Mesendoderm (in vitro differentiated cells): ENCODE measurements at regions not wholly inside any gene's neighbourhood (a gene's known extent, or its start where the extent isn't known, plus 50 kb on each side); places are given as distances from the start of the nearest gene placed in this dataset.

Experiments
- DNase-seq: peaks from one replicate; pipeline ENCODE4 v3.0.0; 2013
- H2AK5ac ChIP-seq: 2 replicates; pipeline ENCODE4 v1.6.1; 2013; ENCODE audit warnings: low read length, inconsistent platforms
- H2BK120ac ChIP-seq: 2 replicates; pipeline ENCODE4 v1.6.1; 2013; ENCODE audit warnings: low read depth, mild to moderate bottlenecking, low read length, moderate library complexity, mixed read lengths
- H2BK15ac ChIP-seq: replicated peaks from 2 replicates; pipeline ENCODE4 v1.6.1; 2013; ENCODE audit warnings: low read depth, mild to moderate bottlenecking, moderate library complexity
- H2BK5ac ChIP-seq: 2 replicates; pipeline ENCODE4 v1.6.1; 2013; ENCODE audit warnings: low read length, inconsistent platforms
- H3K18ac ChIP-seq: 2 replicates; pipeline ENCODE4 v1.6.1; 2013; ENCODE audit warnings: mild to moderate bottlenecking, low read length, mixed read lengths
- H3K23ac ChIP-seq: one replicate; pipeline ENCODE4 v1.6.1; 2013; ENCODE audit warnings: low read length
- H3K27ac ChIP-seq: 2 replicates; pipeline ENCODE4 v1.5.1; 2013; ENCODE audit warnings: low read depth, mild to moderate bottlenecking, inconsistent platforms, low read length, moderate library complexity
- H3K27me3 ChIP-seq: 2 replicates; pipeline ENCODE4 v1.6.1; 2013; ENCODE audit warnings: low read length, control low read depth, mild to moderate bottlenecking, inconsistent platforms; ENCODE audit not compliant: insufficient read depth, poor library complexity
- H3K36me3 ChIP-seq: 2 replicates; pipeline ENCODE4 v1.6.1; 2013; ENCODE audit warnings: low read length, inconsistent platforms; ENCODE audit not compliant: control insufficient read depth, insufficient read depth
- H3K4ac ChIP-seq: one replicate; pipeline ENCODE4 v1.6.1; 2013; ENCODE audit warnings: low read depth, mild to moderate bottlenecking, low read length, moderate library complexity
- H3K4me1 ChIP-seq: 2 replicates; pipeline ENCODE4 v1.6.1; 2013; ENCODE audit warnings: low read depth, low read length, inconsistent platforms; ENCODE audit not compliant: control insufficient read depth
- H3K4me2 ChIP-seq: 2 replicates; pipeline ENCODE4 v1.6.1; 2013; ENCODE audit warnings: low read length
- H3K4me3 ChIP-seq: 2 replicates; pipeline ENCODE4 v1.5.1; 2013; ENCODE audit warnings: mild to moderate bottlenecking, low read length
- H3K56ac ChIP-seq: one replicate; pipeline ENCODE4 v1.6.1; 2013; ENCODE audit warnings: low read length
- H3K79me1 ChIP-seq: 2 replicates; pipeline ENCODE4 v1.6.1; 2013; ENCODE audit warnings: low read length, inconsistent platforms
- H3K79me2 ChIP-seq: 2 replicates; pipeline ENCODE4 v1.6.1; 2013; ENCODE audit warnings: mild to moderate bottlenecking, low read length; ENCODE audit not compliant: control insufficient read depth, insufficient read depth
- H3K9ac ChIP-seq: 2 replicates; pipeline ENCODE4 v1.6.1; 2013; ENCODE audit warnings: low read length, inconsistent platforms
- H4K5ac ChIP-seq: one replicate; pipeline ENCODE4 v1.6.1; 2013; ENCODE audit warnings: low read length
- H4K8ac ChIP-seq: one replicate; pipeline ENCODE4 v1.6.1; 2013; ENCODE audit warnings: low read depth, mild to moderate bottlenecking, control low read depth, low read length, moderate library complexity
- WGBS: extraction: QIAGEN DNeasy Blood & Tissue Kit; methylation state at CpG from one replicate; pipeline ENCODE4 v1.1.7; 2013; ENCODE audit warnings: low lambda C conversion rate, missing lambda C conversion rate; ENCODE audit not compliant: insufficient coverage; ENCODE audit errors: extremely low coverage; 5-methylcytosine and 5-hydroxymethylcytosine counted together

- no peak overlapping the region for H3K4me3 ChIP-seq
- no peak overlapping the region for H2AK5ac ChIP-seq
- H3K27ac ChIP-seq, result no peak overlapping the region
- H3K4ac ChIP-seq, result no peak overlapping the region
- H3K18ac ChIP-seq, result no peak overlapping the region
- no peak overlapping the region for H3K56ac ChIP-seq
- H2BK15ac ChIP-seq, result no peak overlapping the region
- no peaks in the 10 kb centered on the region for H3K36me3 ChIP-seq
- no peak overlapping the region for H4K5ac ChIP-seq
- H2BK5ac ChIP-seq, result no peak overlapping the region
- no peaks in the 10 kb centered on the region for H3K27me3 ChIP-seq
- H3K79me2 ChIP-seq, result no peaks in the 10 kb centered on the region
- H2BK120ac ChIP-seq, result no peak overlapping the region
- no peaks in the 10 kb centered on the region for H3K4me1 ChIP-seq
- no peak overlapping the region for H4K8ac ChIP-seq
- H3K4me2 ChIP-seq, result no peak overlapping the region
- DNase-seq, result no peak
- no peak overlapping the region for H3K9ac ChIP-seq
- WGBS, result no CpG with 5 or more reads among the region's 5 CpGs
- H3K79me1 ChIP-seq, result no peaks in the 10 kb centered on the region
- H3K23ac ChIP-seq, result no peak overlapping the region
Observed at GRCh38 chr6:164135511-164136132, 721.1 kb downstream of the QKI start.

- Histone ChIP-seq H3K79me1 (no peaks in the 10 kb centered on the region), H4K5ac (no peak overlapping the region), H3K4me2 (no peak overlapping the region), H3K18ac (no peak overlapping the region), H3K27me3 (no peaks in the 10 kb centered on the region), H4K8ac (no peak overlapping the region), H2BK5ac (no peak overlapping the region), H3K4ac (no peak overlapping the region), H2BK15ac (no peak overlapping the region), H2AK5ac (no peak overlapping the region), H3K23ac (no peak overlapping the region), H3K4me3 (no peak overlapping the region), H3K79me2 (no peaks in the 10 kb centered on the region), H3K36me3 (no peaks in the 10 kb centered on the region), H3K4me1 (no peaks in the 10 kb centered on the region), H3K27ac (no peak overlapping the region), H2BK120ac (no peak overlapping the region), H3K9ac (no peak overlapping the region), H3K56ac (no peak overlapping the region)
- DNase-seq, result no peak
- no CpG with 5 or more reads among the region's 2 CpGs for WGBS
Observed at GRCh38 chr6:164133095-164133494, 718.6 kb downstream of the QKI start.

- no peak overlapping the region for H3K4ac ChIP-seq
- no peaks in the 10 kb centered on the region for H3K27me3 ChIP-seq
- H4K5ac ChIP-seq, result no peak overlapping the region
- H3K23ac ChIP-seq, result no peak overlapping the region
- H2BK120ac ChIP-seq, result no peak overlapping the region
- H3K4me1 ChIP-seq, result no peaks in the 10 kb centered on the region
- H3K4me3 ChIP-seq, result no peak overlapping the region
- no CpG with 5 or more reads among the region's 2 CpGs for WGBS
- no peaks in the 10 kb centered on the region for H3K79me1 ChIP-seq
- no peak overlapping the region for H3K56ac ChIP-seq
- DNase-seq, result no peak
- H4K8ac ChIP-seq, result no peak overlapping the region
- H2AK5ac ChIP-seq, result no peak overlapping the region
- H3K9ac ChIP-seq, result no peak overlapping the region
- no peaks in the 10 kb centered on the region for H3K36me3 ChIP-seq
- H2BK15ac ChIP-seq, result no peak overlapping the region
- no peaks in the 10 kb centered on the region for H3K79me2 ChIP-seq
- H2BK5ac ChIP-seq, result no peak overlapping the region
- H3K4me2 ChIP-seq, result no peak overlapping the region
- H3K27ac ChIP-seq, result no peak overlapping the region
- no peak overlapping the region for H3K18ac ChIP-seq
Observed at GRCh38 chr6:164130585-164130984, 716.1 kb downstream of the QKI start.

GRCh38 chr6:164130151-164130550 is 715.6 kb downstream of the QKI start:
- Histone ChIP-seq H3K79me2 (no peaks in the 10 kb centered on the region), H2AK5ac (no peak overlapping the region)

GRCh38 chr6:164129218-164129617 is 714.7 kb downstream of the QKI start:
- no peak for DNase-seq
- Histone ChIP-seq H2AK5ac (no peak overlapping the region), H3K23ac (no peak overlapping the region), H3K4me2 (no peak overlapping the region), H3K27me3 (no peaks in the 10 kb centered on the region), H3K27ac (no peak overlapping the region), H3K79me2 (no peaks in the 10 kb centered on the region), H2BK15ac (no peak overlapping the region), H3K4ac (no peak overlapping the region), H3K4me1 (no peaks in the 10 kb centered on the region), H3K4me3 (no peak overlapping the region), H2BK120ac (no peak overlapping the region), H3K18ac (no peak overlapping the region), H3K9ac (no peak overlapping the region), H2BK5ac (no peak overlapping the region), H3K36me3 (no peaks in the 10 kb centered on the region), H4K8ac (no peak overlapping the region), H3K56ac (no peak overlapping the region), H3K79me1 (no peaks in the 10 kb centered on the region), H4K5ac (no peak overlapping the region)
- no CpG with 5 or more reads among the region's 5 CpGs for WGBS

More at GRCh38 chr6:164130151-164130550, 715.6 kb downstream of the QKI start:
- no peaks in the 10 kb centered on the region for H3K79me1 ChIP-seq
- no peaks in the 10 kb centered on the region for H3K4me1 ChIP-seq
- H3K18ac ChIP-seq, result no peak overlapping the region
- H3K4me3 ChIP-seq, result no peak overlapping the region
- no peak overlapping the region for H2BK15ac ChIP-seq
- no peak overlapping the region for H3K23ac ChIP-seq
- H3K4me2 ChIP-seq, result no peak overlapping the region
- H3K4ac ChIP-seq, result no peak overlapping the region
- H3K56ac ChIP-seq, result no peak overlapping the region
- no peaks in the 10 kb centered on the region for H3K36me3 ChIP-seq
- no peak overlapping the region for H3K9ac ChIP-seq
- no peak overlapping the region for H2BK5ac ChIP-seq
- H2BK120ac ChIP-seq, result no peak overlapping the region
- H3K27me3 ChIP-seq, result no peaks in the 10 kb centered on the region
- H3K27ac ChIP-seq, result no peak overlapping the region
- no peak for DNase-seq
- H4K5ac ChIP-seq, result no peak overlapping the region
- WGBS, result no CpG with 5 or more reads among the region's 2 CpGs
- no peak overlapping the region for H4K8ac ChIP-seq

- no peak for DNase-seq
Observed at GRCh38 chr6:164128101-164128500, 713.6 kb downstream of the QKI start.

More at GRCh38 chr6:164128101-164128500, 713.6 kb downstream of the QKI start:
- Histone ChIP-seq H3K27me3 (no peaks in the 10 kb centered on the region), H4K8ac (no peak overlapping the region), H3K4me1 (no peaks in the 10 kb centered on the region), H3K36me3 (no peaks in the 10 kb centered on the region), H3K56ac (no peak overlapping the region), H3K79me1 (no peaks in the 10 kb centered on the region), H3K79me2 (no peaks in the 10 kb centered on the region), H3K4me3 (no peak overlapping the region), H3K18ac (no peak overlapping the region), H3K9ac (no peak overlapping the region), H2BK15ac (no peak overlapping the region), H4K5ac (no peak overlapping the region), H3K4me2 (no peak overlapping the region), H2BK120ac (no peak overlapping the region), H2AK5ac (no peak overlapping the region), H3K4ac (no peak overlapping the region), H2BK5ac (no peak overlapping the region), H3K27ac (no peak overlapping the region), H3K23ac (no peak overlapping the region)
- WGBS, result no CpG with 5 or more reads among the region's 2 CpGs
